Caki2 (cell line): ENCODE measurements at regions not wholly inside any gene's neighbourhood (a gene's known extent, or its start where the extent isn't known, plus 50 kb on each side); places are given as distances from the start of the nearest gene placed in this dataset.
"Not testable (repeated sequence)": the region's sequence is repeated elsewhere in the genome, so short reads cannot be mapped to it uniquely, and the experiment has no call there.

Experiments used
- DNase-seq: peaks from one replicate; pipeline ENCODE4 v3.0.0-alpha.2; 2015; ENCODE audit warnings: low read depth
- in situ Hi-C: cut with HindIII; loops from 2 replicates; pipeline ENCODE4 v1.10.0; 2016; ENCODE audit warnings: low sequenced_read_pairs, low pct_unique_long_range_greater_than_20kb, mixed read lengths

DNA sequence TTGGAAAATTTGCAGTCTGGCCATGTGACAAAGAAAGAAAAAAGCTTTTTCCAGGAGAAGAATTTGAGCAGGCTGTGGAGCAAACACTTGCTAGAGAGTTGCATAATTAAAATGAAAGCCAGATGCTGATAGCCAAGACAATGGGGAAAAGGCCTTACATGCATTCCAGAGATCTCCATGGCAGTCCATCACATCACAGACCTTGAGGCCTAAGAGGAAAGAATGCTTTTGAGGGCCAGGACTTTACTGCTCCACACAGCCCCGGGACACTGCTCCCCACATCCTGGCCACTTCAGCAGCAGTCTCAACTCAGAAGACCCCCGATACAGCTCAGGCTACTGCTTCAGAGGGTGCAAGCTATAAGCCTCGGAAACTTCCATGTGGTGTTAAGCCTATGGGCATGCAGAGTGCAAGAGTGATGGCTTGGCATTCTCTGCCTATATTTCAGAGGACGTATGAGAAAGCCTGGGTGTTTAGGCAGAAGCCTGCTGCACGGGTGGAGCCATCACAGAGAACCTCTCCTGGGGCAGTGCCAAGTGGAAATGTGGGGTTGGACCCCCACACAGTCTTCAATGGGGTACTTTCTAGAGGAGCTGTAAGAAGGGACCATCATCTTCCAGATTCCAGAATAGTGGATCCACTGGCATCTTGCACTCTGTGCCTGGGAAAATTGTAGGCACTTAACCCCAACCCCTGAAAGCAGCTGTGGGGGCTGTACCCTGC lies 230.7 kb downstream of the POTEG start:
- in situ Hi-C loops, DNase-seq: not testable (repeated sequence)

DNA sequence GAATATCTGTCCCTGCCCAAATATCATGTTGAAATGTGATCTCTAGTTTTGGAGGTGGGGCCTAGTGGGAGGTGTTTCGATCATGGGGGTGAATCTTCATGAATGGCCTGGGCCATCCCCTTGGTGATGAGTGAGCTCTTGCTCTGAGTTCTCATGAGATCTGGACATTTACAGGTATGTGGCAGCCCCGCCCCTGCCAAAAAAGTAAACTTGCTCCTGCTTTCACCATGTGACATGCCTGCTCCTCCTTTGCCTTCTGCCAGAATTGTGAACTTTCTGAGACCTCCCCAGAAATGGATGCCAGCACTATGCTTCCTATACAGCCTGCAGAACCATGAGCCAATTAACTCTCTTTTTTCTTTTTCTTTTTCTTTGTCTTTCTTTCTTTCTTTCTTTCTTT lies 229.3 kb downstream of the POTEG start:
- DNase-seq, in situ Hi-C loops: not testable (repeated sequence)

DNA sequence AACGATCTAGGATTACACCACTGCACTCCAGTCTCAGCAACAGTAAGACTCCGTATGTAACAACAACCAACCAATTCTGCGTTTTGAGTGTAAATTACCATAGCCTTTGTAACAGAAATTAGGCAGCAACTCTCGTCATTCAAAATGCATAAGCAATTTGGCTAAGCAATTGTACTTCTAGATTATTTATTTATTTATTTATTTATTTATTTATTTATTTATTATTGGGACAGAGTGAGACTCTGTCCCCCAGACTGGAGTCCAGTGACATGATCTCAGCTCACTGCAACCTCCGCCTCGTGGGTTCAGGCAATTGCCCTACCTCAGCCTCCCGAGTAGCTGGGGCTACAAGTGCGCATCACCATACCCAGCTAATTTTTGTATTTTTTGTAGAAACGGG lies 217.7 kb downstream of the POTEG start:
- in situ Hi-C loops, DNase-seq: not testable (repeated sequence)

DNA sequence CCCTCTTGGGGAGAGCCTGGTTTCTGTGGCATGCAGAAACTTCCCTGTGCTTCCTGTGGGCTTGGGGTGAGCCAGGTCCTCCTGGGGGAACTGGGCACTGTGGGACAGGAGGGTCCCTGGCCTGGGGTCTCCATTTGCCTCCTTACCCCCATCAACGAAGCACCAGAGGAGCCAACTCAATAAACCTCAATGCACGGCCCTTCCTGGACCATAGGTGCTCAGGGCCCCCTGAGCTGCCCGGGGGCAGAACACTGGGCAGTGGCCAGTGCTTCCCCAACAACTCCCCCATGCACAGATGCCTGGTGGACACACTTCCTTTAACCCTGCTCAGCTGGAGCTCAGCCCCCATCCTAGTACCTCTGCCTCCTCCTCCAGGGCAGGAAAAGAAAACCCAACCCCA lies 214.7 kb downstream of the POTEG start:
- in situ Hi-C loops, DNase-seq: not testable (repeated sequence)

DNA sequence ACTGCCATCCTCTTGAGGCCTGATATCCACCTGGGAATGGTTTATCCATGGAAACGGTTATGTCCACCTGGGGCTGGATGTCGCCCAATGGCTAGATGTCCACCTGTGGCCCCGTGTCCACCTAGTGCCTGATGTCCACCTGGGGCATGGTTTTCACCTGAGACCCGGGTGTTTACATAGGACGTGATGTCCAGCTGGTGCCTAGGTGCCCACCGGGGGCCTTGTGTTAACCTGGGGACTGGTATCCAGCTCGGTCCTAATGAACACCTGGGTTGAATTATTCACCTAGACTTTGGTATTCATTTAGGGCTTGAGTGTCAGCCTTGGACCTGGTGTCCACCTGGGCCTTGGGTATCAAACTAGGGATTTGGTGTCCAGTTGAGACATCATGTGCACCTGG lies 202.7 kb downstream of the POTEG start:
- DNase-seq, in situ Hi-C loops: not testable (repeated sequence)

DNA sequence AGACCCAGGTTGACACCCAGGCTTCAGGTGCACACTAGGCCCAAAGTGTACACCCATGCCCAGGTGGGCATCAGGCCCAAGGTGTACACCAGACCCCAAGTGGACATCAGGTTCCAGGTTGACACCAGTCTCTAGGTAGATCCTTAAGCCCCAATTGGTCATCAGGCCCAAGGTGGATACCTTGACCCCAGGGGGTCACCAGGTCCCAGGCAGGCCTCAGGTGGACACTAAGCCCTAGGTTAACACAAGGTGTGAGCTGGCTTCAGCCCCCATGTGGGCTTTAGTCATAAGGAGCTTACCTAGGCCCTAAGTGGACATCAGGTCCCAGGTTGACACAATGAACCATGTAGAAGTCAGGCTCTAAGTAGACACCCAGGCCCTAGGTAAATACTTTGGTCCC lies 200.1 kb downstream of the POTEG start:
- DNase-seq, in situ Hi-C loops: not testable (repeated sequence)

DNA sequence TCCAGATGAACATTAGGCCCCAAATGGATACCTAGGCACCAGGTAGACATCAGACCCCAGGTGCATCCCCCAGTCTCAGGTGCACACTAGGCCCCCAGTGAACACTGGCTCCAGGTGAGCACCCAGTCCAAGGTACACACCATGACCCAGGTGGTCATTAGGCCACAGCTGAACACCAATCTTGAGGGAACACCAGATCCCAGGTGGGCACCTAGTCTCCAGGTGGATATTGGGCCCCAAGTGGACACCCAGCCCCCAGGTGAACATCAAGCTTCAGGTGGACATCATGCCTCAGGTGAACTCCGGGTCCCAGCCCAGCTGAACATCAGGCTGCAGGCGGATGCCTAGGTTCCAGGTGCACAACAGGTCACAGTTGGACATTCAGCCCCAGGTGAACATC lies 196.5 kb downstream of the POTEG start:
- in situ Hi-C loops, DNase-seq: not testable (repeated sequence)

DNA sequence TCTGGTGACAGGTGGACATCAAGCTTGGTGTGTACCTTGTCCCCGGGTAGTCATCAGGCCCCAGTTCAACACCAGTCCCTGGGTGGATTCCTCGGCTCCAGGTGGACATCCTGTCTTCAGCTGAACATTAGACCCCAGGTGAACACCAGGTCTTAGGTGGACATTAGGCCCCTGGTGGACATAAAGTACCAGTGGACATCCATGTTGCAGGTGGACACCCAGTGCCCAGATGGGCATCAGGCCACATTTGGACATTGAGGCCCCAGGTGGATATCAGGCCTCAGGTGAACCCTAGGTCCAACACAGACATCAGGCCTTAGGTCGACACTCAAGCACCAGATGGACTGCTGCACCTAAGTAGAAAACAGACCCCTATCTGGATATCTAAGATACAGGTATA lies 195.6 kb downstream of the POTEG start:
- DNase-seq, in situ Hi-C loops: not testable (repeated sequence)

DNA sequence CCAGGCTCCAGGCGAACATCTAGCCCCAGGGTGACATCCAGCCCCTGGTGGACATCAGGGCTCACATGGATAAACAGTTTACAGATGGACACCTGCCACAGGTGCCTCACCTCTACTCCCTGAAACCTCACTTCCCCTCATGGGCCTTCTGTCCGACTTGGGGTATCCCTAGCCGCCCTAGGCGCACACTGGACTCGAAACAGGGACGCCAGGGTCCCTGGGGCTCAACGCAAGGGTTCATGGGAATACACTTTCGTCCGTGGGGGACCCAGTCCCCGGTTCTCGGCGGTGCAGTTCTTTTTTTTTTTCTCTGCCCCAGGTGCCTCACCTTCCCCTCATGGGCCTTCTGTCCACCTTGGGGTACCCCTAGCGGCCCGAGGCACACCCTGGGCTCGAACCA lies 194.2 kb downstream of the POTEG start:
- DNase-seq, in situ Hi-C loops: not testable (repeated sequence)

DNA sequence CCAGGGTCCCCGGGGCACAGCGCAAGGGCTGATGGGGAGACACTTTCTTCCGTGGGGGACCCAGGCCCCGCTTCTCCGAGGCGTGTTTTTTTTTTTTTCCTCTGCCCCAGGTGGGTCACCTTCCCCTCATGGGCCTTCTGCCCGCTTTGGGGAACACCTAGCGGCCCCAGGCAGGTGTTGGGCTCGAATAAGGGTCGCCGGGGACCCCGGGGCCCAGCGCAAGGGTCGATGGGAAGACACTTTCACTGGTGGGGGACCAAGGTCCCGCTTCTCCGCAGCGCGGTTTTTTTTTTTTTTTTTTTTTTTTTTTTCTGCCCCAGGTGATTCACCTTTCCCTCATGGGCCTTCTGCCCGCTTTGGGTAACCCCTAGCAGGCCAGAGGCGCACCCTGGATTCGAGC lies 193.8 kb downstream of the POTEG start:
- DNase-seq, in situ Hi-C loops: not testable (repeated sequence)

DNA sequence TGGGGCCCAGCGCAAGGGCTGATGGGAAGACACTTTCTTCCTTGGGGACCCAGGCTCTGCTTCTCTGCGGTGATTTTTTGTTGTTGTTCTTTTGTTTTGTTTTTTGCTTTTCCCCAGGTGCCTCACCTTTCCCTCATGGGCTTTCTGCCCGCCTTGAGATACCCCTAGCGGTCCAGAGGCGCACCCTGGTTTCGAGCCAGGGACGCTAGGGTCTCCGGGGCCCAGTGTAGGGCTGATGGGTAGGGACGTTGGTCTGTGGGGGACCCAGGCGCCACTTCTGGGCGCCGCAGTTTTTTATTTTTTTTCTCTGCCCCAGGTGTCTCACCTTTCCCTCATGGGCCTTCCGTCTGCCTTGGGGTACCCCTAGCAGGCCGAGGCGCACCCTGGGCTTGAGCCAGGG lies 192.7 kb downstream of the POTEG start:
- DNase-seq, in situ Hi-C loops: not testable (repeated sequence)

DNA sequence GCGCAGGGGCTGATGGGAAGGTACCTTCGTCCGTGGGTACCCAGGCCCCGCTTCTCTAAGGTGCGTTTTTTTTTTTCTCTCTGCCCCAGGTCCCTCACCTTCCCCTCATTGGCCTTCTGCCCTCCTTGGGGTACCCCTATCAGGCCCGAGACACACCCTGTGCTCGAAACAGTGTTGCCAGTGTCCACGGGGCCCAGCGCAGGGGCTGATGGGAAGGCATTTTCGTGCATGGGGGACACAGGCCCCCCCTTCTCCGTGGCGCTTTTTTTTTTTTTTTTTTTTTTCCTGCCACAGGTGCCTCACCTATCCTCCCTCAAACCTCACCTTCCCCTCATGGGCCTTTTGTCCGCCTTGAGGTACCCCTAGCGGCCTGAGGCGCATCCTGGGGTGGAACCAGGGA lies 191.6 kb downstream of the POTEG start:
- DNase-seq, in situ Hi-C loops: not testable (repeated sequence)

DNA sequence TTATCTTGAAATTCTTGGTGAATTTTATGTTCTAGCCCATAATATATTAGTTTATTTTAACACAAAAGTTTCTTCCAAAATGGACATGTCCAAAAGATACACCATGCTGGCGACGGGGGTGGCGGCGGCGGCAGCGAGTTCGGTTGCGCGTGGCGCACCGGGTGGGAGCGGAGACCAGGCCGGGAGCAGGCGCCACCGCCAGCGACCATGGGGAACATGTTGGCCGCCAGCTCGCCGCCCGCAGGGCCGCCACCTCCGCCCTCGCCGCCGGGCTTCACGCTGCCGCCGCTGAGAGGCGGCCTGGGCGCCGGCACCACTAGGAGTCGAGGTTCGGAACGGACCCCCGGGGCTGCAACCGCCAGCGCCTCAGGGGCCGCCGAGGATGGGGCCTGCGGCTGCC lies 167.2 kb downstream of the POTEG start:
- in situ Hi-C loops, DNase-seq: not testable (repeated sequence)

DNA sequence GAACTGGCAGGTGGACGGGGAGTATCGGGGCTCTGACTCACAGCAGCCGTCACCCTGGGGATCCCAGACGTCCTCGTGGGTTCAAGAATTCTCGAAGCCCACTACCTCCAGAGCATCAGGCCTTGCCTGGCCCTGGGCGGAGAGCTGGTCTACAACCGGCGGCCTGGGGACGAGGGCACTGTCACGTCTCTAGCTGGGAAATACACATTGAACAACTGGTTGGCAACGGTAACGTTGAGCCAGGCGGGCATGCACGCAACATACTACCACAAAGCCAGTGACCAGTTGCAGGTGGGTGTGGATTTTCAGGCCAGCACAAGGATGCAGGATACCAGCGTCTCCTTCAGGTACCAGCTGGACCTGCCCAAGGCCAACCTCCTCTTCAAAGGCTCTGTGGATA lies 166.5 kb downstream of the POTEG start:
- in situ Hi-C loops, DNase-seq: not testable (repeated sequence)

DNA sequence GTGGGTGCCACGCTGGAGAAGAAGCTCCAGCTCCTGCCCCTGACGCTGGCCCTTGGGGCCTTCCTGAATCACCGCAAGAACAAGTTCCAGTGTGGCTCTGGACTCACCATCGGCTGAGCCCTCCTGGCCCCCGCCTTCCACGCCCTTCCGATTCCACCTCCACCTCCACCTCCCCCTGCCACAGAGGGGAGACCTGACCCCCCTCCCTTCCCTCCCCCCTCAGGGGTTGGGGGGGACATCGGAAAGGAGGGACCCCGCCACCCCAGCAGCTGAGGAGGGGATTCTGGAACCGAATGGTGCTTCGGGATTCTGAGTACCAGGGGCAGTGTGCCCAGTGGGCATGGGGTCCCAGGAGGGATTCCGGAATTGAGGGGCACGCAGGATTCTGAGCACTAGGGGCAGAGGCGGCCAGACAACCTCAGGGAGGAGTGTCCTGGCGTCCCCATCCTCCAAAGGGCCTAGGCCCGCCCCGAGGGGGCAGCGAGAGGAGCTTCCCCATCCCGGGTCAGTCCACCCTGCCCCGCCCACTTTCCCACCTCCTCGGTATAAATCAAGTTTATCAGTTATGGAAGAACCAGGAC lies 166.0 kb downstream of the POTEG start:
- DNase-seq, in situ Hi-C loops: not testable (repeated sequence)

DNA sequence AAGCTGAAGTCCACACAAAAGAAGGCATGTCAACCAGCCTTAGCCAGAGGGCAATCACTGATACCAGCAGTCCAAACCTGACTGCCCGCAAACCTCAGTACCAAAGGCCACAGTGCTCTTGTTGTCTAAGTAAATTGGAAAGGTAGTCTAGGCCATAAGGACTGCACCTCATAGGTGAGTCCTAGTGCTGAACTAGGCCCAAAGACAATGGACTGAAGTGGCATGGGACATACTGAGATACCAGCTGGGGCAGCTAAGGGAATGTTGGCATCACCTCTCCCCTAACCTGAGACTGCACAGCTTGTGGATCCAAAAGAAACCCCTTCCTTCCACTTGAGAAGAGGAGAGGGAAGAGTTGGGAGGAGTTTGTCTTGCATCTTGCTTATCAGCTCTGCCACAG lies 161.9 kb downstream of the POTEG start:
- in situ Hi-C loops, DNase-seq: not testable (repeated sequence)

DNA sequence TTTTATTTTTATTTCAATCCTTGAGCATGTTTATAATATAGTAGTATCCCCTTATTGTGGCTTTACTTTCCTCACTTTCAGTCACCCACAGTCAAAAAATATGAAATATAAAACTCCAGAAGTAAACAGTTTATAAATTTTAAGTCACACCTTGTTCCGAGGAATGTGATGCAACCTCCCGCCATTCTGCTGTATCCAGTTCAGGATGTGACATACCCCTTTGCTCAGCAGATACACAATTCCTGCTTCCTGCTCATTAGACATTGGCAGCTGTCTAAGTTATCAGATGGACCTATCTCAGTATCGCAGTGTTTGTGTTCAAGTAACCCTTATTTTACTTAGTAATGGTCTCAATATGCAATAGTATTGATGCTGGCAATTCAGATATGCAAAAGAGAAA lies 144.5 kb downstream of the POTEG start:
- DNase-seq, in situ Hi-C loops: not testable (repeated sequence)

DNA sequence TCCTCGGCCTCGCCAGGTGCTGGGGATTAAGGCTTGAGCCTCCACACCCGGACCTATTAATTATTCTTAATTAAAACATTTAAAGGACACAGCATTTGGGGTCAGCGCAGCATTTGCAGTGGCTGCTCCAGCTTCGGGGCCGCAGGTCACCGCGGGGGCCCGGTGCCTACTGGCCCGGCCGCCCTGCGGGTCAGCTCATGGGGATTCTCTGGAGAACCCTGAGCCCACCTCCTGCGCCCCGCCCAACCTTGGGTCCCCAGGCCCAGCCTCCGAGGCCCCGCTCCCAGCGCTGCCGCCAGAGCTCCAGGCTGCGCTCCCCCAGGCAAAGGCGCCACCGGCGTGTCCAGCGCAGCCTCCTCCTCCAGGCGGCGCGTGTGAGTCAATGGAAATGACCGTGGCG lies 133.9 kb downstream of the POTEG start:
- in situ Hi-C loops, DNase-seq: not testable (repeated sequence)

DNA sequence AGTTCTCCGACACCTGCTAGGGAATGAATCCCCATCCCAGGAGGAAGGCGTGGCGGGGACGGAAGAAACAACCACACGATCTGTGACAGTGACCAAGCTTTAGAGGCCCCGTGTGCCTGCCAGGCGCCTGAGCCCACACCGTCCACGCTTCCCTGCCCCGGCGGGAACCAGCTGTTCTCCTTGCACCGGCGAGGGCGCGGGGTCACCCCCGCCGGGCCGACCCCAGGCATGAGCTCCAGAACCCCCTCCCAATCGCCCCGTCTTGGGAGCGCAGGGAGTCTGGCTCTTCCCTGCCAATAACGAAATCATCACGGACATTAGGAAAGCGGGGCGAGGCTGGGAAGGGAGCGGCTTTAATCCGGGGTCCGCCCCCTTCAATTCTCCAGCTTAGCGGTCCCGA lies 133.3 kb downstream of the POTEG start:
- DNase-seq, in situ Hi-C loops: not testable (repeated sequence)

DNA sequence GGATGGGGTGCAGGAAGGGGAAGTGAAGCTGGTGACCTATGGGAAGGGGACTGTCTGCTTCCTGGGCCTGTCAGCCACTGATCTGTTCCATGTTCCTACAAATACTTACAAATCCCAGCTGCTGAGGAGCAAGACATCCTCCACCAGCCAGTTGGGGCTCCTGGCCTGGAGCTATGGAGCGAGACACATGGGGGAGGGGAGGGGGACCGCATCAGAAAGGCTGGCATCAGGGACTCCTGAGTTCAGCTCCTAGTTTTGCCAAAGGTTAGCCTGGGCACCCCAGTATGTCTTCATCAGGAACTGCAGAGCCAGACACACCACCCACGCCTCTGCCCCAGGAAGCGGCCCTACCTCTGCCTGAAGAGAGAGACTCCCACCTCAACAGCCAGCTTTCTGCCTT lies 130.3 kb downstream of the POTEG start:
- DNase-seq, in situ Hi-C loops: not testable (repeated sequence)
